HG03039 (cell line): ENCODE measurements at regions not wholly inside any gene's neighbourhood (a gene's known extent, or its start where the extent isn't known, plus 50 kb on each side); places are given as distances from the start of the nearest gene placed in this dataset.

ENCODE experiments used
- ATAC-seq: cut with Tn5 transposase; IDR thresholded peaks from one replicate; pipeline ENCODE4 v1.9.1; 2021; ENCODE audit warnings: mild to moderate bottlenecking, moderate library complexity; ENCODE audit not compliant: unreplicated experiment

GRCh38 chr11:109914809-109915653 lies 178.2 kb upstream of the ZC3H12C start:
- no peak for ATAC-seq

- no peak for ATAC-seq
Measured at GRCh38 chr11:109926941-109927340, 166.3 kb upstream of the ZC3H12C start.

GRCh38 chr11:109929308-109929707 lies 163.9 kb upstream of the ZC3H12C start:
- ATAC-seq: no peak

- ATAC-seq: no peak
Measured at GRCh38 chr11:109933126-109933525, 160.1 kb upstream of the ZC3H12C start.

- no peak for ATAC-seq
Measured at GRCh38 chr11:109934151-109934550, 159.0 kb upstream of the ZC3H12C start.

GRCh38 chr11:109936661-109937180 lies 156.5 kb upstream of the ZC3H12C start:
- ATAC-seq: no peak

GRCh38 chr11:109937968-109938367 lies 155.2 kb upstream of the ZC3H12C start:
- no peak for ATAC-seq

GRCh38 chr11:109939166-109939810 lies 153.9 kb upstream of the ZC3H12C start:
- ATAC-seq: peak; percentile 59

- ATAC-seq: no peak
Measured at GRCh38 chr11:109940816-109941215, 152.4 kb upstream of the ZC3H12C start.

GRCh38 chr11:109945626-109946321 lies 147.4 kb upstream of the ZC3H12C start:
- peak; percentile 59 for ATAC-seq

GRCh38 chr11:109946322-109946846 lies 146.8 kb upstream of the ZC3H12C start:
- ATAC-seq: peak; percentile 90

- ATAC-seq: no peak
Measured at GRCh38 chr11:109954534-109954933, 138.7 kb upstream of the ZC3H12C start.

- ATAC-seq: peak; percentile 73
Measured at GRCh38 chr11:109956124-109956793, 136.9 kb upstream of the ZC3H12C start.

- no peak for ATAC-seq
Measured at GRCh38 chr11:109957000-109957399, 136.2 kb upstream of the ZC3H12C start.

- no peak for ATAC-seq
Measured at GRCh38 chr11:109957601-109958000, 135.6 kb upstream of the ZC3H12C start.

- no peak for ATAC-seq
Measured at GRCh38 chr11:109958131-109958820, 134.9 kb upstream of the ZC3H12C start.

GRCh38 chr11:109958821-109959166 lies 134.4 kb upstream of the ZC3H12C start:
- no peak for ATAC-seq

GRCh38 chr11:109960831-109961230 lies 132.4 kb upstream of the ZC3H12C start:
- no peak for ATAC-seq

- no peak for ATAC-seq
Measured at GRCh38 chr11:109961261-109961660, 131.9 kb upstream of the ZC3H12C start.

- no peak for ATAC-seq
Measured at GRCh38 chr11:109963101-109963500, 130.1 kb upstream of the ZC3H12C start.
